Upper lobe of left lung (tissue), 6 donors: ENCODE measurements at regions not wholly inside any gene's neighbourhood (a gene's known extent, or its start where the extent isn't known, plus 50 kb on each side); places are given as distances from the start of the nearest gene placed in this dataset.

Experiments
- ATAC-seq, 2 donors: fragments of 200-7000 bp; cut with Tn5 transposase; one replicate each; pipeline ENCODE4 v1.9.1; 2022; ENCODE audit warnings: mild to moderate bottlenecking in 2 of 2, moderate library complexity in 2 of 2; ENCODE audit not compliant: low FRiP score in 2 of 2
- DNase-seq, 2 donors: peaks; one replicate each; pipeline ENCODE4 v3.0.0-alpha.2; 2019 to 2020
- H3K27ac ChIP-seq, 4 donors: fragments of 200-600 bp; sonication (generic); one replicate each; pipeline ENCODE4 v1.5.1; 2016 to 2019
- H3K27me3 ChIP-seq, 4 donors: fragments of 200-600 bp; sonication (generic); one replicate each; pipeline ENCODE4 v1.5.1; 2017 to 2019
- H3K36me3 ChIP-seq, 4 donors: fragments of 200-600 bp; sonication (generic); one replicate each; pipeline ENCODE4 v1.5.1; 2016 to 2019
- H3K4me1 ChIP-seq, 4 donors: fragments of 200-600 bp; sonication (generic); one replicate each; pipeline ENCODE4 v1.5.1; 2018 to 2019
- H3K4me3 ChIP-seq, 4 donors: fragments of 200-600 bp; sonication (generic); one replicate each; pipeline ENCODE4 v1.5.1; 2017 to 2019; ENCODE audit warnings: mild to moderate bottlenecking in 2 of 4, moderate library complexity in 1 of 4
- H3K9me3 ChIP-seq, 4 donors: fragments of 200-600 bp; sonication (generic); one replicate each; pipeline ENCODE4 v1.5.1; 2018 to 2019
- CTCF ChIP-seq, 6 experiments: fragments of 450-650 bp in 4 of 6; fragments of 200-600 bp in 2 of 6; sonication (generic) in 2 of 6; IDR thresholded peaks; one replicate each; pipeline ENCODE4 v1.5.1; 2016 to 2019; ENCODE audit warnings: antibody characterized with exemption in 6 of 6
- EP300 ChIP-seq, 4 donors: sonication (generic); formaldehyde crosslinking; IDR thresholded peaks; one replicate each; pipeline ENCODE4 v1.5.1; 2017; ENCODE audit warnings: antibody characterized with exemption in 4 of 4, control low read depth in 2 of 4
- POLR2A ChIP-seq, 4 donors: fragments of 450-650 bp; IDR thresholded peaks; one replicate each; pipeline ENCODE4 v1.5.1; 2016 to 2017; ENCODE audit warnings: antibody characterized with exemption in 4 of 4, mild to moderate bottlenecking in 2 of 4
- POLR2AphosphoS5 ChIP-seq, 2 donors: sonication (generic); formaldehyde crosslinking; IDR thresholded peaks; one replicate each; pipeline ENCODE4 v1.5.1; 2017; ENCODE audit warnings: antibody characterized with exemption in 2 of 2
- WGBS, 2 donors: methylation state at CpG; one replicate each; pipeline ENCODE4 v1.1.5; 2017 to 2018; 5-methylcytosine and 5-hydroxymethylcytosine counted together
- donor health status: DM: no; HTN: no; CAD: no; lungs with moderate emphysema.
- donor health status: DM: no; HTN: yes; CAD: no; lungs with severe emphysema.

- no peaks in the 10 kb centered on the region for H3K36me3 ChIP-seq
- no peak overlapping the region for H3K27ac ChIP-seq
- H3K4me3 ChIP-seq: no peak overlapping the region
- ATAC-seq (no peak), DNase-seq (no peak)
- H3K4me1 ChIP-seq: no peaks in the 10 kb centered on the region
- H3K9me3 ChIP-seq: no peaks in the 10 kb centered on the region
- H3K27me3 ChIP-seq: no peaks in the 10 kb centered on the region
- TF ChIP-seq POLR2A (IDR thresholded peaks at IDR 0.05): no peak
- no peak for TF ChIP-seq POLR2AphosphoS5 (IDR thresholded peaks at IDR 0.05)
- no peak for TF ChIP-seq EP300 (IDR thresholded peaks at IDR 0.05)
- no peak for TF ChIP-seq CTCF (IDR thresholded peaks at IDR 0.05)
- 93 to 96% methylated on average over 1 of the region's 1 CpG for WGBS, 2 donors
Observed at GRCh38 chr12:100692502-100692901, 102.1 kb upstream of the ANO4 start.

- no peak overlapping the region for H3K4me3 ChIP-seq
- 74 to 81% methylated on average over 2 of the region's 2 CpGs for WGBS, 2 donors
- ATAC-seq (no peak), DNase-seq (no peak)
- no peaks in the 10 kb centered on the region for H3K9me3 ChIP-seq
- H3K27ac ChIP-seq: no peak overlapping the region
- no peaks in the 10 kb centered on the region for H3K36me3 ChIP-seq
- no peaks in the 10 kb centered on the region for H3K27me3 ChIP-seq
- H3K4me1 ChIP-seq: no peaks in the 10 kb centered on the region
- no peak for TF ChIP-seq POLR2A (IDR thresholded peaks at IDR 0.05)
- no peak for TF ChIP-seq EP300 (IDR thresholded peaks at IDR 0.05)
- TF ChIP-seq POLR2AphosphoS5 (IDR thresholded peaks at IDR 0.05): no peak
- TF ChIP-seq CTCF (IDR thresholded peaks at IDR 0.05): no peak
Observed at GRCh38 chr12:100698518-100698917, 96.1 kb upstream of the ANO4 start.

GRCh38 chr12:100699209-100699608, 95.4 kb upstream of the ANO4 start:
- no peak for TF ChIP-seq EP300 (IDR thresholded peaks at IDR 0.05)
- TF ChIP-seq POLR2A (IDR thresholded peaks at IDR 0.05): no peak
- TF ChIP-seq CTCF (IDR thresholded peaks at IDR 0.05): no peak
- TF ChIP-seq POLR2AphosphoS5 (IDR thresholded peaks at IDR 0.05): no peak
- Histone ChIP-seq H3K27ac (no peak overlapping the region), H3K4me3 (no peak overlapping the region), H3K9me3 (no peaks in the 10 kb centered on the region), H3K27me3 (no peaks in the 10 kb centered on the region), H3K4me1 (no peaks in the 10 kb centered on the region), H3K36me3 (no peaks in the 10 kb centered on the region)
- ATAC-seq (no peak), DNase-seq (no peak)
- 54 to 60% methylated on average over 1 of the region's 1 CpG for WGBS, 2 donors

- ATAC-seq: no peak
- WGBS, 2 donors: 76 to 78% methylated on average over 2 of the region's 2 CpGs
Observed at GRCh38 chr12:100703337-100703736, 91.2 kb upstream of the ANO4 start.

More at GRCh38 chr12:100703337-100703736, 91.2 kb upstream of the ANO4 start:
- TF ChIP-seq CTCF (IDR thresholded peaks at IDR 0.05) (no peak), POLR2AphosphoS5 (IDR thresholded peaks at IDR 0.05) (no peak), EP300 (IDR thresholded peaks at IDR 0.05) (no peak), POLR2A (IDR thresholded peaks at IDR 0.05) (no peak)
- Histone ChIP-seq H3K36me3 (no peaks in the 10 kb centered on the region), H3K27ac (no peak overlapping the region), H3K9me3 (no peaks in the 10 kb centered on the region), H3K27me3 (no peaks in the 10 kb centered on the region), H3K4me3 (no peak overlapping the region), H3K4me1 (no peaks in the 10 kb centered on the region)
- no peak for DNase-seq
